ENCODE measurements at regions not wholly inside any gene's neighbourhood (a gene's known extent, or its start where the extent isn't known, plus 50 kb on each side); places are given as distances from the start of the nearest gene placed in this dataset.
A peak's percentile ranks its signal among the peaks of the same experiment; 100 is the strongest.
"Not testable (repeated sequence)": the region's sequence is repeated elsewhere in the genome, so short reads cannot be mapped to it uniquely, and the experiment has no call there.

DNA sequence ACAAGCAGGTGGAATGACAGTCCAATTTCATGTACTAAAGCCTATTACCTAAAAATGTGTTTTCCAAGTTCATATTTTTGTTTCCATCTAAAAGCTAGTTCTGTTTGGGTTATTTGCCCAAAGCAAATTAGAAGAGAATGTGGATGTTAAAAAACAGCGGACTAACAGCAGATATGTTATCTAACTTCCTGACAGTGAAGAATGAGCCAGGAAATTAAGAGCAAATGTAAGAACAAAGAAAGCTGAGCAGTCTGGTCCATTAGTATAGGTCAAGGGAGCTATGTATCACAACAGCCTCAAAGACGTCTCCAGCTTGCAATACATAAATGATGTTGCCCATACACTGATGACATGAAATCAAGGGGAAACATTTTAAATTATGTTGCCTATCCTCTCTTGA lies 145.5 kb upstream of the PLD5 start:
- no peak for TF ChIP-seq Cebpa-rat (IDR thresholded peaks at IDR 0.05)
- Histone ChIP-seq H3K4me2 (no peak overlapping the region), H3K9ac (no peak overlapping the region), H3K4me1 (no peaks in the 10 kb centered on the region), H3K9me3 (replicated peaks in 1 of 11) (no peaks in the 10 kb centered on the region), H4K20me1 (no peaks in the 10 kb centered on the region), H3K36me3 (no peaks in the 10 kb centered on the region), H3K27ac (no peak overlapping the region), H3K27me3 (no peaks in the 10 kb centered on the region), H3K4me3 (no peak overlapping the region)

GRCh38 chr1:242662886-242663285 lies 138.4 kb upstream of the PLD5 start:
- no peaks in the 10 kb centered on the region for H3K36me3 ChIP-seq
- H4K20me1 ChIP-seq = no peaks in the 10 kb centered on the region
- no peak overlapping the region for H3K4me3 ChIP-seq
- no peaks in the 10 kb centered on the region for H3K9me3 ChIP-seq (replicated peaks in 1 of 11)
- no peak for TF ChIP-seq Cebpa-rat (IDR thresholded peaks at IDR 0.05)
- H3K4me2 ChIP-seq = no peak overlapping the region
- no peaks in the 10 kb centered on the region for H3K4me1 ChIP-seq
- no peak overlapping the region for H3K27ac ChIP-seq
- no peaks in the 10 kb centered on the region for H3K27me3 ChIP-seq
- no peak overlapping the region for H3K9ac ChIP-seq

DNA sequence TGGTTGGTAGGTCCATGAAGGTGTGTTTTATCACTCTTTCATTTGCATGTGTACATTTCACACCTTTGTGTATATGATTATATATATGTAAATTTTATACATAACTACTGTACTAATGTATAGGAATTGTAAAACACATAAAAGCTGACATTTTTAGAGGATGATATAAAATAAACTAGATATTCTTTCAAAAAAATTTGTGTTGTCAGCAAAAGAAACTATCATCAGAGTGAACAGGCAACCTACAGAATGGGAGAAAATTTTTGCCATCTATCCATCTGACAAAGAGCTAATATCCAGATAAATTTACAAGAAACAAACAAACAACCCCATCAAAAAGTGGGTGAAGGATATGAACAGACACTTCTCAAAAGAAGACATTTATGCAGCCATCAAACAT lies 129.3 kb upstream of the PLD5 start:
- not testable (repeated sequence) for H3K27ac ChIP-seq; H3K36me3 ChIP-seq; H3K27me3 ChIP-seq; H3K4me1 ChIP-seq; H3K9ac ChIP-seq; H4K20me1 ChIP-seq; H3K4me2 ChIP-seq; H3K4me3 ChIP-seq; H3K9me3 ChIP-seq (replicated peaks in 1 of 11)

DNA sequence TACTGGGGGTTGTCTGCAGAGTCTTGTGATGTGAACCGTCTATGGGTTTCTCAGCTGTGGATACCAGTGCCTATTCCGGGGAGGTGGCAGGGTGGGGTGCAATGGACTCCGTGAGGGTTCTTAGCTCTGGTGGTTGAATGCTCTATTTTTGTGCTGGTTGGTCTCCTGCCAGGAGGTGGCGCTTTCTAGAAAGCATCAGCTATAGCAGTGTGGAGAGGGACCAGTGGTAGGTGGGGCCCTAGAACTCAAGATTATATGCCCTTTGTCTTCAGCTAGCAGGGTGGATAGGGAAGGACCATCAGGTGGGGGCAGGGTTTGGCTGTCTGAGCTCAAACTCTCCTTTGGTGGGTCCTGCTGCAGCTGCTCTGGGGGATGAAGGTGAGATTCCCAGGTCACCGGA lies 127.3 kb upstream of the PLD5 start:
- H3K9me3 ChIP-seq (replicated peaks in 1 of 11) = no peaks in the 10 kb centered on the region
- no peak overlapping the region for H3K4me3 ChIP-seq
- no peaks in the 10 kb centered on the region for H3K27me3 ChIP-seq
- no peak for TF ChIP-seq Cebpa-rat (IDR thresholded peaks at IDR 0.05)
- H3K9ac ChIP-seq = no peak overlapping the region
- H3K4me2 ChIP-seq = no peak overlapping the region
- no peaks in the 10 kb centered on the region for H3K36me3 ChIP-seq
- no peaks in the 10 kb centered on the region for H3K4me1 ChIP-seq
- H3K27ac ChIP-seq = no peak overlapping the region
- H4K20me1 ChIP-seq = no peaks in the 10 kb centered on the region; a peak in 1 of 22 replicates

- no peak overlapping the region for H3K9ac ChIP-seq
- H3K4me3 ChIP-seq = no peak overlapping the region
- H3K36me3 ChIP-seq = no peaks in the 10 kb centered on the region
- no peak for TF ChIP-seq Cebpa-rat (IDR thresholded peaks at IDR 0.05)
- H3K4me2 ChIP-seq = no peak overlapping the region
- H3K4me1 ChIP-seq = no peaks in the 10 kb centered on the region
- H3K9me3 ChIP-seq (replicated peaks in 1 of 11) = no peaks in the 10 kb centered on the region
- H3K27me3 ChIP-seq = no peaks in the 10 kb centered on the region
- no peak overlapping the region for H3K27ac ChIP-seq
- no peaks in the 10 kb centered on the region for H4K20me1 ChIP-seq
Measured at GRCh38 chr1:242641461-242641860, 117.0 kb upstream of the PLD5 start.

- Histone ChIP-seq H3K4me1 (no peaks in the 10 kb centered on the region), H3K36me3 (no peaks in the 10 kb centered on the region), H3K4me3 (no peak overlapping the region), H3K4me2 (no peak overlapping the region), H3K9ac (no peak overlapping the region), H3K27ac (no peak overlapping the region), H4K20me1 (no peaks in the 10 kb centered on the region), H3K9me3 (replicated peaks in 1 of 11) (no peaks in the 10 kb centered on the region), H3K27me3 (no peaks in the 10 kb centered on the region)
- TF ChIP-seq Cebpa-rat (IDR thresholded peaks at IDR 0.05) = no peak
Measured at GRCh38 chr1:242639104-242639503, 114.6 kb upstream of the PLD5 start.

- no peak overlapping the region for H3K4me3 ChIP-seq
- H3K9me3 ChIP-seq (replicated peaks in 1 of 11) = no peaks in the 10 kb centered on the region
- no peaks in the 10 kb centered on the region for H3K36me3 ChIP-seq
- H4K20me1 ChIP-seq = no peaks in the 10 kb centered on the region; a peak in 2 of 22 replicates
- H3K9ac ChIP-seq = no peak overlapping the region
- no peak overlapping the region for H3K27ac ChIP-seq
- H3K4me2 ChIP-seq = no peak overlapping the region
- peaks cover 0 to 10% (median 3%) of the 10 kb centered on the region in 11 experiments; a peak in 4 of 22 replicates for H3K27me3 ChIP-seq
- peaks cover 1 to 23% (median 17%) of the 10 kb centered on the region in 10 experiments; a peak in 19 of 20 replicates for H3K4me1 ChIP-seq
- peak in 1 of 11 experiments; percentile 38; a peak in 1 of 22 replicates for TF ChIP-seq Cebpa-rat (IDR thresholded peaks at IDR 0.05)
Measured at GRCh38 chr1:242634732-242635131, 110.2 kb upstream of the PLD5 start.

GRCh38 chr1:242629396-242629795 lies 104.9 kb upstream of the PLD5 start:
- H3K9ac ChIP-seq = no peak overlapping the region
- peak overlapping the region in 2 of 11 experiments; percentile 42 to 59; a peak in 4 of 22 replicates for H3K4me2 ChIP-seq
- peak overlapping the region in 1 of 11 experiments; percentile 36; a peak in 1 of 22 replicates for H3K27ac ChIP-seq
- no peak for TF ChIP-seq Cebpa-rat (IDR thresholded peaks at IDR 0.05)
- H3K9me3 ChIP-seq (replicated peaks in 1 of 11) = no peaks in the 10 kb centered on the region
- no peak overlapping the region for H3K4me3 ChIP-seq
- peaks cover 11 to 23% (median 18%) of the 10 kb centered on the region in 10 experiments for H3K4me1 ChIP-seq
- H4K20me1 ChIP-seq = no peaks in the 10 kb centered on the region; a peak in 2 of 22 replicates
- no peaks in the 10 kb centered on the region for H3K36me3 ChIP-seq
- peaks cover 0 to 10% (median 3%) of the 10 kb centered on the region in 11 experiments; a peak in 4 of 22 replicates for H3K27me3 ChIP-seq

- peaks cover 0 to 1% (median 0%) of the 10 kb centered on the region in 10 experiments; a peak in 1 of 20 replicates for H3K4me1 ChIP-seq
- H3K27me3 ChIP-seq = no peaks in the 10 kb centered on the region
- no peak overlapping the region for H3K4me3 ChIP-seq
- H3K4me2 ChIP-seq = no peak overlapping the region
- no peaks in the 10 kb centered on the region for H3K36me3 ChIP-seq
- H3K9me3 ChIP-seq (replicated peaks in 1 of 11) = peaks cover 0 to 2% (median 0%) of the 10 kb centered on the region in 11 experiments; a peak in 1 of 22 replicates
- no peak for TF ChIP-seq Cebpa-rat (IDR thresholded peaks at IDR 0.05)
- no peak overlapping the region for H3K9ac ChIP-seq
- H3K27ac ChIP-seq = no peak overlapping the region
- no peaks in the 10 kb centered on the region for H4K20me1 ChIP-seq
Measured at GRCh38 chr1:242623756-242624155, 99.3 kb upstream of the PLD5 start.

DNA sequence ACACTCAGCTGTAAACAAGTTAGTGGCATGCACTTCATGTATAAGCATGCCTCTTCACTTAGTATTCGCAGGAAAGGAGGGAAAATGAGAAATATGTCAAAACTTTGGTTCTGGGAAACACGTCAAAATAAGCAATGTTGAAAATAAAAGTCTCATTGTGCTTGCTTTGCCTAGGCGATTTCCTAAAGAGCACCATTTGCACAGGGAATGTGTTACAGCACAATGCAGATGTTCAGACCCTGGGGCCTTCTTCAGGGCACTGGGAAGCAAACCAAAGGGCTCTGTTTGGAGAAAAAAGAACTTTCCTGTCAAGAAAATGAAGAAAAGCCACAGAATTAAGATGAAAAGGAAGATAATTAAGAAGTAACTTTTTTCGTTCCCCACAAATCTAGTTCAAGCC lies 98.6 kb upstream of the PLD5 start:
- Histone ChIP-seq H4K20me1 (no peaks in the 10 kb centered on the region), H3K36me3 (no peaks in the 10 kb centered on the region), H3K9me3 (replicated peaks in 1 of 11) (peaks cover 0 to 6% (median 0%) of the 10 kb centered on the region in 11 experiments; a peak in 1 of 22 replicates), H3K9ac (no peak overlapping the region), H3K4me2 (no peak overlapping the region), H3K4me1 (no peaks in the 10 kb centered on the region), H3K4me3 (no peak overlapping the region), H3K27me3 (no peaks in the 10 kb centered on the region), H3K27ac (no peak overlapping the region)
- TF ChIP-seq Cebpa-rat (IDR thresholded peaks at IDR 0.05) = no peak

Data from BLaER1 treated with 17β-estradiol and CSF1 and Interleukin-3, amounts not matched to agents 10 nM and 100 nM (cell line).